Stimulated activated naive CD8-positive, alpha-beta T cell treated with anti-CD3 and anti-CD28 coated beads, Interleukin-15, Interleukin-2, amounts not matched to agents 100 ng/mL and 50 ng/mL, for 24 hours (primary cell): ENCODE measurements at regions not wholly inside any gene's neighbourhood (a gene's known extent, or its start where the extent isn't known, plus 50 kb on each side); places are given as distances from the start of the nearest gene placed in this dataset.

Experiments used
- H3K27ac Mint-ChIP-seq: one replicate; pipeline ENCODE4 v1.8.0; 2021; ENCODE audit warnings: mild to moderate bottlenecking, mixed read lengths
- H3K27me3 Mint-ChIP-seq: one replicate; pipeline ENCODE4 v1.8.0; 2021; ENCODE audit warnings: mixed read lengths
- H3K36me3 Mint-ChIP-seq: one replicate; pipeline ENCODE4 v1.8.0; 2021; ENCODE audit warnings: low read depth, mixed read lengths
- H3K4me1 Mint-ChIP-seq: one replicate; pipeline ENCODE4 v1.8.0; 2021; ENCODE audit warnings: low read depth, mixed read lengths
- H3K4me3 Mint-ChIP-seq: one replicate; pipeline ENCODE4 v1.8.0; 2021; ENCODE audit warnings: mild to moderate bottlenecking, mixed read lengths
- H3K9me3 Mint-ChIP-seq: one replicate; pipeline ENCODE4 v1.8.0; 2021; ENCODE audit warnings: mixed read lengths

DNA sequence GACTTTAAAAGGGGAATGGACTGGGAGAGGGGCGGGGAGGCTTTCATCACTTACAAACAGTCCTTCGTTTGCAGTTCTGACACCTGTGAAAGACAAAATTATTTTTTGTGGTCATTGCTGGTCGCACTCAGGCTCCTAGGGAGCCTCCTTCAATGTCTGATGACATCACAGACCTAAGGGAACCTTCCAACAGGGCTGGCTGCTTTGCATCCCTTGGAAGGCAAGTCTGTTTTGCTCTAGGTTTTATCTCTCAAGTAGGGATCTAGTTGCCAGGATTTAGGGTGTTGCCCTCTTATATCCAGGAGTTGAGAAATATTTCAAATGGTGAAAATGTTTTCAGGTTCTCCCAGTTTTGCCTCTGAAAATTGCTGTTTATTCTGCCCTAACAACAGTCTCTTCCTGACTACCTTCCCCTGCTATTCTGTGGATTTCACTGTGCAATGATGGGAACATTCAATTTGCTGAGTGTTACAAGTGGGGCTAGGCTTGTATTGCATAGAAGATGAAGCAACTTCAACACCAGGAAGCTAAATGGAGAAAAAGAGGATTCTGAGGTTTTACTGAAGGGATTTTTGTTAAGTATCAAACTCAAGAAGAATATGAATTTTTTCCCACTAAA is 75.9 kb upstream of the ARRDC4 start:
- Mint-ChIP-seq H3K36me3 (no peaks in the 10 kb centered on the region), H3K27me3 (peaks cover 1% of the 10 kb centered on the region), H3K27ac (no peak overlapping the region), H3K4me1 (no peaks in the 10 kb centered on the region), H3K4me3 (no peak overlapping the region), H3K9me3 (no peaks in the 10 kb centered on the region)

DNA sequence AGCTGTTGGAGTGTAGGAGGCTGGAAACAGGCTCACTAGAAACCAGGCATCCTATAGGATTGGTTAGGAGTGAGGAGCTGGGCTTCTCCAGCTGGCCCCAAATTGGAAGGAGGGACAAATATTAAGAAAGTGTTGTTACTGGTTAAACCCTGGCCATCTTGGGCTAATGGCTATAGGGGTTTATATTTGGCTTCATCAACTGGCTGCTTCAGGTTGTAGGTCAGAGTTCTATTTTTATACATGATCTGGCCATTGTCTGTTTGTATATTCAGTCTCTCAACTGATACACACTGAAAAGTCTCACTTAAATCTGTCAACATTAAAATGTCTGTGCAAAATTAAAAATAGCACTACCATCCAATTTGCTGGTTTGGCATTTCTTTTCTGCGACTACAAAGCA is 70.2 kb upstream of the ARRDC4 start:
- no peak overlapping the region for H3K27ac Mint-ChIP-seq
- H3K4me3 Mint-ChIP-seq: no peak overlapping the region
- no peaks in the 10 kb centered on the region for H3K36me3 Mint-ChIP-seq
- H3K9me3 Mint-ChIP-seq: no peaks in the 10 kb centered on the region
- H3K4me1 Mint-ChIP-seq: no peaks in the 10 kb centered on the region
- peaks cover 5% of the 10 kb centered on the region for H3K27me3 Mint-ChIP-seq

DNA sequence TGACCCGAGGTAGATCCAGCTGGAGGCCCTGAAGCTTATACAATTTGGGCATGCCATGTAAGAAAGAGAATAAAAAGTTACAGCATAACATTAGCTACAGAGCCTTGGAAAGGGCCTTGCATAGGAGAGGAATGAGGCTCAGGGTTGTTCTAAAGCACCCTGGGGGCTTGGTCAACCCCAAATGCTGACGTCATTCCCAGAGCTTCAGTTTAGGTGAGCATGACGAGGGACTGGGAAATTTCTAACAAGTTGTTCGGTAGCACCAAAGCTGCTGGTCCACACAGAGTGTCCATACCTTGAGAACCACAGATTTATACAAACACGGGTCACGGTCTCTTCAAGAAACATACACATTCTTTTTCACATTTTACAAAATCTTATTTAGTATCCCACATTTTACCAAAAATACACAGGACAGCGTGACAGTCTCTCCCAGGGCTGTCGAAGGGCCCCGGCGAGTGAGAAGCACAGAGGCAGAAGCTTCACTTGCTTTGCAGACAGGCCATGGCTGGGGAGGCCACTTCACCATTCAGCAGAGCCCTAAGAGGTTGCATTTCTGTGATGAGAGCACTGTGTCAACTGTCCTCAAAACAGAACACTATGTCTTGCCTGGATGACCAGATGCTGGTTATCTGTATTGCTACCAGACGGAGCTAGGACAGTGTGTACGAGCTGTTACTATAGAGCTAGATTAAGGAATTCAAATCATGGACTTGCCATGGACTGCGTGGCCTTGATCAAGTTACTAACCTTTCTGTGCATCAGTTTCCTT is 68.2 kb upstream of the ARRDC4 start:
- Mint-ChIP-seq H3K4me1 (no peaks in the 10 kb centered on the region), H3K36me3 (no peaks in the 10 kb centered on the region), H3K9me3 (no peaks in the 10 kb centered on the region), H3K27ac (no peak overlapping the region), H3K4me3 (no peak overlapping the region), H3K27me3 (peaks cover 7% of the 10 kb centered on the region)

DNA sequence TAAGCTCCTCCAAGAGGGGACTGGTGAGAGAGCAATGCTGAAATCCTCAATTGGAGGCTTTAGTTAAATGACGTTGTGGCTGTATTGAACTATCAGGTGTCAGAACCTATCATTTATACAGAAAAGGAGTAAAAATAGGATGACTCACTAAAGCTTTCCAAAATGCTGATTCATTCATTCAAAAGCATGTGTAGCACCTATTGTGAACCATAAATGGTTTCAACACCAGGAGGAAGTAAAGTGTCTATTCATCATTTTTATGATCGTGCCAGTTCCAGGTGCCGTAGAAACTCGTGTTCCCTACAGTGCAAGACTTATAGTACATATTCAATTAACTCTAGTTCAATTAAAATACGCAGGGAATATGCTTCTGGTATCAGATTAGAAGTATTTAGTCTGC is 66.5 kb upstream of the ARRDC4 start:
- Mint-ChIP-seq H3K27me3 (peaks cover 7% of the 10 kb centered on the region), H3K27ac (no peak overlapping the region), H3K4me3 (no peak overlapping the region), H3K9me3 (no peaks in the 10 kb centered on the region), H3K36me3 (no peaks in the 10 kb centered on the region), H3K4me1 (no peaks in the 10 kb centered on the region)

DNA sequence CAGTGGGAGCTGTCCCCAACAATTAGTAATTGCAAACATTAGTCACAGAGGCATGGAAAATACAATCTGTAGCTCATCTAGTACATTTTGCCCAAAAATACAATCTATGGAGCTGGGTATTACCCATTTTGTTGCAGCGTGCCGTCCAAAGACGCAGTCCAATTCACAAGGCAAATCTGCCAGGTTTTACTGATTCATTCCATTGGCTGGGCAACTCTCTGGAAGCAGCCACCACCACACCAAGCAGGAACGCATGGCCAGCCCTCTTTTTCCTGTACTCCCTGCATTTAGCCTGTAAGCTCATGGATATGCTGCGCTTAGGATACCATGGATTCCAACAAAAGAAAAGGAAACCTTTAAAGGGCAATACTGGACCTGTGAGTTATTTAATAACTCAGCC is 60.5 kb upstream of the ARRDC4 start:
- H3K9me3 Mint-ChIP-seq: no peaks in the 10 kb centered on the region
- no peaks in the 10 kb centered on the region for H3K36me3 Mint-ChIP-seq
- H3K27ac Mint-ChIP-seq: no peak overlapping the region
- peaks cover 34% of the 10 kb centered on the region for H3K27me3 Mint-ChIP-seq
- H3K4me3 Mint-ChIP-seq: no peak overlapping the region
- no peaks in the 10 kb centered on the region for H3K4me1 Mint-ChIP-seq

DNA sequence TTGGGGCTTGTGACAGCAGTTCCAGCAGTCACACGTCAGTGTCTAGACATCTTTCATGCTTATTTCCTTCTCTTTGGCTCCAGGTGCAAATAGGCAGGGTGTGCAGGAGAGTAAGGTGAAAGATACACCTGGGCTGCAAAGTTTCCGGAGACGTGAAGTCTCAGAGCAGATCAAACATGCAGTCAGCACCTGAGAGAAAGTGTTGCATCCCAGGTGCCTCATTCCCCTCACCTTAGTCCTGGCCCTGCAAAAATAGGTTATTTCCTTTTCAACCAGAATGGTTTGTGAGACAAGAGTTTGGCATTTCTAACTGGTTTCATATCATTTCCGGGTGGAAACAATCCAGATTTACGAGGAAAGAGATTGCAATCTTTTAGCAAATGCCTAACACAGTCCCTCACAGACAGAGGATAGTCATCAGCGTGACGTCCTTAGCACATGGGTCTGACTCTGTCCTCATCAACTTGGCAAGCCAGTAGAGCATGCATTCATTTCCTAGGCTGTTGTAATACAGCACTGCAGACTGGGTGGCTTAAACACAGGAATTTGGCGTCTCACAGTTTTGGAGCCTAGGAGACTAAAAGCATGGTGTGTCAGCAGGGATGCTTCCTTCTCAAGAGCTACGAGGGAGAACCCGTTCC is 58.2 kb upstream of the ARRDC4 start:
- Mint-ChIP-seq H3K9me3 (no peaks in the 10 kb centered on the region), H3K4me3 (no peak overlapping the region), H3K36me3 (no peaks in the 10 kb centered on the region), H3K4me1 (no peaks in the 10 kb centered on the region), H3K27ac (no peak overlapping the region), H3K27me3 (peaks cover 33% of the 10 kb centered on the region)

DNA sequence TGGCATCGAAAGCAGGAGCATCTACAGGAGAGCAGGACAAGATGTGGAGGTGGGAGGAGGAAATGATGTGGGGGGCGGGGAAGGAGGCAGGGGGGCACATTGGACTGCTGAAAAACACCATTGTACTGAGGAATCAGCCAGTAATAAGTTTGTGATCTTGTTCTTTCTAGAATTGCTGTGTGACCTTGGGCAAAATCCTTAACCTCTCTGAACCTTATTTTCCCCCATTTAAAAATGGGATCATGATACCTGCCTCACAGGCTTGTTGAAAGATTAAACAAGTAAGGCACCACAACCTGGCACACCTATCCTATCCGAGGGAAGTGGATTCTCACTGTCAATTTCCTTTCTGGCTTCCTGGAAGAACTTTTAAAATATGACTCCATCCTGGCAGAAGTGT is 56.9 kb upstream of the ARRDC4 start:
- Mint-ChIP-seq H3K4me3 (no peak overlapping the region), H3K27me3 (peaks cover 33% of the 10 kb centered on the region), H3K4me1 (no peaks in the 10 kb centered on the region), H3K9me3 (no peaks in the 10 kb centered on the region), H3K27ac (no peak overlapping the region), H3K36me3 (no peaks in the 10 kb centered on the region)

DNA sequence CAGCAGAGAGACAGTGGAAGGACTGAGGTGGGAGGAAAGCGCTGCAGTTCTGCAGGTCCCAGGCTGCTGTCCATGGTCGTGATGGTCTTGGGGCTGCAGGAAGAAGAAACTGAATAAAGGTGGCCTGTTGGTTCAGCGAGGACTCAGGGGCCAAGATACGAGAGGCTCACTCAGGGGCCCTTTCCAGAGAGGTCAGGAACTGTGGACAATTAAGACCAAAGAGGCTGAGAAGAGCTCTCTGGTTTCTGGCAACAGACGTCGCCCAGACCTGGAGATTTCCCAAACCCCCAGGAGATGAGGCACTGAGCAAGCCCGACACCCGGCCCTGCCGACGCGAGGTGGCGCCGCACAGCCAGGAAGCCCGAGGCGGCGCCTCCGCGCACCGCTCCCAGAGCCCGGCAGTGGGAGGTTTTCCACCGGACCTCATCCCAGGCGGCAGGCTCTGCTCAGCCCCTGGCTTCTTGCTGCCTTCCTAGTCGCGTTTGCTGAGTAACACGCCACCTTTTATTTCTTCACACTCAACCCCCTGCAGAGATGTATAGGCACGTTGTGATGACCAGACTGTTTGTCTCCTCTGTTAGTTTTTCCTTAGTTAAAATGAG is 56.4 kb upstream of the ARRDC4 start:
- H3K4me1 Mint-ChIP-seq: no peaks in the 10 kb centered on the region
- no peaks in the 10 kb centered on the region for H3K36me3 Mint-ChIP-seq
- H3K27ac Mint-ChIP-seq: no peak overlapping the region
- H3K27me3 Mint-ChIP-seq: peaks cover 33% of the 10 kb centered on the region
- H3K9me3 Mint-ChIP-seq: no peaks in the 10 kb centered on the region
- no peak overlapping the region for H3K4me3 Mint-ChIP-seq

DNA sequence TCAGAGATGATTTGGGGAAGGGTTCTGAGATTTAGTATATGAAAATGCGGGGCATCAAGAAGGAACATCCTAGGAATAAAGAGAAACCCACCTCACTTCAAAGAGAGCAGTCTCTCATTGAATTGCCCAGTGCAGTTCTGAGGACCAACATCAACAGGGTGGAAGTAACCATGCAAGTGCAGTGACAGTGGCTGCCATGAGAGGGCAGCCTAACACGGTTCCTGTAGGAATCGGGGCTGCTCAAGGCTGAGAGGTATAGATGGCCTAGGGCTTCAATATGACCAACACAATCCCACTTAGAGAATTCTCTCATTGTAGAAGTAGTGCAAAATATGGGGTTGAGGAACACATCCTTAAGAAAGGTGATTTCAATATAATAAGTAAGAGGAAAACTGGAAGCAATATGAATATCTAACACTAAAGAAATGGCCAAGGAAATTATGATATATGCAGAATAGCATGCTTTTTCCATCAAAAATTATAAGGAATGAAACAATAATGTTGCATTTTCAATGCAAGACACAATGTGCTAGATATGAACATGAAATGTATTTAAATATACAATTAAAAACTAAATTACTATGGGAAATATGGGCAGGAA is 51.1 kb upstream of the ARRDC4 start:
- Mint-ChIP-seq H3K36me3 (no peaks in the 10 kb centered on the region), H3K4me3 (no peak overlapping the region), H3K27me3 (peaks cover 13% of the 10 kb centered on the region), H3K4me1 (no peaks in the 10 kb centered on the region), H3K9me3 (no peaks in the 10 kb centered on the region), H3K27ac (no peak overlapping the region)
